ENCODE measurements at regions not wholly inside any gene's neighbourhood (a gene's known extent, or its start where the extent isn't known, plus 50 kb on each side); places are given as distances from the start of the nearest gene placed in this dataset.

- H3K9me3 Mint-ChIP-seq (ENCODE audit: low read depth, unreplicated experiment): peaks cover 12% of the 10 kb centered on the region
- H3K27ac Mint-ChIP-seq (ENCODE audit: unreplicated experiment): no peak overlapping the region
- H3K27me3 Mint-ChIP-seq (ENCODE audit: unreplicated experiment): no peaks in the 10 kb centered on the region
- intact Hi-C loops (cut with micrococcal nuclease; ENCODE audit: unreplicated experiment): no loop called here
- no peaks in the 10 kb centered on the region for H3K4me1 Mint-ChIP-seq (ENCODE audit: low read depth, unreplicated experiment)
- no peaks in the 10 kb centered on the region for H3K36me3 Mint-ChIP-seq (ENCODE audit: insufficient read depth, unreplicated experiment)
- no peak for TF ChIP-seq CTCF (IDR thresholded peaks at IDR 0.05; ENCODE audit: unreplicated experiment)
- BruUV-seq (replicated peaks): no TSS peak
- no peak for DNase-seq
- CTCF ChIA-PET: no interaction called here
- H3K4me3 Mint-ChIP-seq (ENCODE audit: low read depth, unreplicated experiment): no peak overlapping the region
These were observed 631.8 kb upstream of the NOX3 start for GRCh38 chr6:156087487-156087886.

- no peaks in the 10 kb centered on the region for H3K27me3 Mint-ChIP-seq (ENCODE audit: unreplicated experiment)
- intact Hi-C loops (cut with micrococcal nuclease; ENCODE audit: unreplicated experiment): no loop called here
- H3K27ac Mint-ChIP-seq (ENCODE audit: unreplicated experiment): no peak overlapping the region
- TF ChIP-seq CTCF (IDR thresholded peaks at IDR 0.05; ENCODE audit: unreplicated experiment): no peak
- H3K9me3 Mint-ChIP-seq (ENCODE audit: low read depth, unreplicated experiment): peaks cover 2% of the 10 kb centered on the region
- CTCF ChIA-PET: no interaction called here
- H3K4me3 Mint-ChIP-seq (ENCODE audit: low read depth, unreplicated experiment): no peak overlapping the region
- no peaks in the 10 kb centered on the region for H3K4me1 Mint-ChIP-seq (ENCODE audit: low read depth, unreplicated experiment)
- BruUV-seq (replicated peaks): no TSS peak
- no peaks in the 10 kb centered on the region for H3K36me3 Mint-ChIP-seq (ENCODE audit: insufficient read depth, unreplicated experiment)
- DNase-seq: no peak
These were observed 626.4 kb upstream of the NOX3 start for GRCh38 chr6:156082012-156082411.

- TF ChIP-seq CTCF (IDR thresholded peaks at IDR 0.05; ENCODE audit: unreplicated experiment): no peak
- H3K4me3 Mint-ChIP-seq (ENCODE audit: low read depth, unreplicated experiment): no peak overlapping the region
- DNase-seq: no peak
- no peaks in the 10 kb centered on the region for H3K4me1 Mint-ChIP-seq (ENCODE audit: low read depth, unreplicated experiment)
- BruUV-seq (replicated peaks): no TSS peak
- H3K9me3 Mint-ChIP-seq (ENCODE audit: low read depth, unreplicated experiment): no peaks in the 10 kb centered on the region
- intact Hi-C loops (cut with micrococcal nuclease; ENCODE audit: unreplicated experiment): no loop called here
- CTCF ChIA-PET: no interaction called here
- no peaks in the 10 kb centered on the region for H3K27me3 Mint-ChIP-seq (ENCODE audit: unreplicated experiment)
- H3K27ac Mint-ChIP-seq (ENCODE audit: unreplicated experiment): no peak overlapping the region
- no peaks in the 10 kb centered on the region for H3K36me3 Mint-ChIP-seq (ENCODE audit: insufficient read depth, unreplicated experiment)
These were observed 624.7 kb upstream of the NOX3 start for GRCh38 chr6:156080371-156080770.

- H3K27me3 Mint-ChIP-seq (ENCODE audit: unreplicated experiment): no peaks in the 10 kb centered on the region
- BruUV-seq (replicated peaks): no TSS peak
- no peak overlapping the region for H3K27ac Mint-ChIP-seq (ENCODE audit: unreplicated experiment)
- H3K4me1 Mint-ChIP-seq (ENCODE audit: low read depth, unreplicated experiment): no peaks in the 10 kb centered on the region
- CTCF ChIA-PET: no interaction called here
- DNase-seq: no peak
- H3K9me3 Mint-ChIP-seq (ENCODE audit: low read depth, unreplicated experiment): no peaks in the 10 kb centered on the region
- intact Hi-C loops (cut with micrococcal nuclease; ENCODE audit: unreplicated experiment): no loop called here
- TF ChIP-seq CTCF (IDR thresholded peaks at IDR 0.05; ENCODE audit: unreplicated experiment): no peak
- H3K4me3 Mint-ChIP-seq (ENCODE audit: low read depth, unreplicated experiment): no peak overlapping the region
- no peaks in the 10 kb centered on the region for H3K36me3 Mint-ChIP-seq (ENCODE audit: insufficient read depth, unreplicated experiment)
These were observed 613.2 kb upstream of the NOX3 start for GRCh38 chr6:156068881-156069280.

GRCh38 chr6:156065849-156066248 is 610.2 kb upstream of the NOX3 start:
- no peak for TF ChIP-seq CTCF (IDR thresholded peaks at IDR 0.05; ENCODE audit: unreplicated experiment)
- no peak overlapping the region for H3K4me3 Mint-ChIP-seq (ENCODE audit: low read depth, unreplicated experiment)
- CTCF ChIA-PET: interaction anchor here (0.6 to 0.7 kb wide), 2 partner anchors 10 to 315 kb away, joined by 3 to 4 read pairs; no protein-coding TSS in a partner anchor
- no peaks in the 10 kb centered on the region for H3K9me3 Mint-ChIP-seq (ENCODE audit: low read depth, unreplicated experiment)
- H3K27me3 Mint-ChIP-seq (ENCODE audit: unreplicated experiment): no peaks in the 10 kb centered on the region
- no peaks in the 10 kb centered on the region for H3K36me3 Mint-ChIP-seq (ENCODE audit: insufficient read depth, unreplicated experiment)
- intact Hi-C loops (cut with micrococcal nuclease; ENCODE audit: unreplicated experiment): no loop called here
- DNase-seq: no peak
- no TSS peak for BruUV-seq (replicated peaks)
- H3K4me1 Mint-ChIP-seq (ENCODE audit: low read depth, unreplicated experiment): no peaks in the 10 kb centered on the region
- H3K27ac Mint-ChIP-seq (ENCODE audit: unreplicated experiment): no peak overlapping the region
